Renal cortical epithelial cell (primary cell): ENCODE measurements at regions not wholly inside any gene's neighbourhood (a gene's known extent, or its start where the extent isn't known, plus 50 kb on each side); places are given as distances from the start of the nearest gene placed in this dataset.
"Not testable (repeated sequence)": the region's sequence is repeated elsewhere in the genome, so short reads cannot be mapped to it uniquely, and the experiment has no call there.

Experiments
- DNase-seq: peaks from one replicate; pipeline ENCODE4 v3.0.0-alpha.2; 2011; ENCODE audit warnings: low read depth

- DNase-seq = not testable (repeated sequence)
These were observed 182.4 kb upstream of the ZNF469 start for GRCh38 chr16:88200154-88200895.

GRCh38 chr16:88200896-88201185, 181.9 kb upstream of the ZNF469 start:
- no peak for DNase-seq

DNA sequence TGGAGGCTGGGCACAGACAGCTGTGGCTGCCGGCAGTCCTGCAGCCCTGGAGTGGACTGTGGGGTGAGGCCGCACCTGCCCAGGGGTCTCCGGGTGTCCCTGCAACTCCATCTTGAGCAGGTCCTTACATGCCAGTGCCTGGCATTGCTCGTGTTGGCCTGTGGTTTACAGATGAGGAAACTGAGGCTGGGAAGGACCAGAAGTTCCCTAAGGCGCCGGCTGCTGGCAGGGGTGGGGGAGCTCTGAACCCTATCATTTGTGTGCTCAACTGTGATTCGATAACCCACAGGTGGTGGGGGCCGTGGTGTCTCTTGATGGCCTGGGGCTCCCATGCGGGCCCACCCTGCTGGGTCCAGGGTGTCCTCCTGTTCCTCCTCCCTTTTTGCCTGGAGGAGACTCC, 181.1 kb upstream of the ZNF469 start:
- DNase-seq = not testable (repeated sequence)

DNA sequence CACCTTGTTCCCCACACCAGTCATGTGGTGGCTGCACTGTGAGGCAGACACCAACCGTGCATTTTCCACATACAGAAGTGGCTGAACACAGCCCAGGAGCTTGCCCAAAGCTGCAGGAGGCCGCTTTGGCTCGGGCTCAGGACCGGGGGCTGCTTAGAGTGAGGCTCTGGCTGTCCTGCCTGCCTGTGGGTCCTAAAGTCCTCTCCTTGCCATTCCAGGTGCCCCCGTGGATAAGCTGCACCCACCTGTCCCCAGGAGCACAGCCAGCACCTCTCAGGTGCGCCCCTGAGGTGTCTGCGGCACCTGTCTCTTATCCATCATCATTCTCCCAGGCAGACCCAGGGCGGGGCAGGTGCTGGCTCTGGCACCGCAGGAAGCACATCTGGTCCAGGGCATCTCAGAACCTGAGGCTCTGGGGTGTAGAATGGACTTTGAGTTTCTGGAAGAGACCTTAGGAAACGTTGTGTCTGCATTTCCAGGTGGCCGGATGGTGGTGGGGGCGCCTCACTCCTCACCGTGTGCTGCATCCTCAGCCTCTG, 180.5 kb upstream of the ZNF469 start:
- DNase-seq = no peak

GRCh38 chr16:88202856-88203681, 179.7 kb upstream of the ZNF469 start:
- DNase-seq = not testable (repeated sequence)

DNA sequence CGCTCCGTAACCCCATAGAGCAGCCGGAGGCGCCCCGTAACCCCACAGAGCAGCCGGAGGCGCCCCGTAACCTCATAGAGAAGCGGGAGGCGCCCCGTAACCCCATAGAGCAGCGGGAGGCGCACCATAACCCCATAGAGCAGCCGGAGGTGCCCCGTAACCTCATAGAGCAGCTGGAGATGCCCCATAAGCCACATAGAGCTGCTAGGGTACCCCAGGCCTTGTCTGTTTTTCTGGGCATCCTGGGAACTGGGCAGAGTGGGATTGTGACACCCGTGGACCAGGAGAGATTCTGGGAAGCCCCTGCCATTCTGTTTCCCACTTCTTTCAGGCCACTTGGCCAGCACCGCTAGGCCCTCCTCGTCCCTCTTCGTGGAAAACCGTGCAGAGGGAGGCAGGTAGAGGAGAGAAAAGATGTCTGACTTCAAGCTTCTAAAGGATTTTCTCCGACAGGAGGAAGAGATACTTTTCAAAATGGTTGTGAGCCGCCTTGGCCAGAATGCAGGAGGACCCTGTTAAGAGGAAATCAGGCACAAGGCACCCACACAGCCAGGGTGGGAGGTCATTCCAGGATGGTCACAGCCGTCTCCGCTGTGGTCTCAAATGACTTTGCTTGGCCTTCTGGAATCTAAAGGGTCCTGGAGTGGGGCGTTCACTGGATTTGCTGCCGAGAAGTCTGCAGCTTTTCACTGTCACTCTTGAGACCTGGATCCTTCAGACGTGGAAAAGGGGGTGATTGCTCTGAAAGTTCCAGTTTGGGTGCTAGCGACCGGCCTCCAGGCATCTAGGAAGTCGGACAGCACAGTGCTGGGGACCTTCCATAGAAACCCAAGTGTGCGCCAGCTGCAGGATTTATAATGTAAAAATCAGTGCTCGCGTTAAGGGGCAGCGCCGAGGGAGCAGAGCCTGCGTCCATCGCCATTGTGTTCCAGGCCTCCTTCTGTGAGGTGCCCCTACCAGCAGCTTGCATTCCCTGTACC, 178.3 kb upstream of the ZNF469 start:
- DNase-seq = not testable (repeated sequence)

DNA sequence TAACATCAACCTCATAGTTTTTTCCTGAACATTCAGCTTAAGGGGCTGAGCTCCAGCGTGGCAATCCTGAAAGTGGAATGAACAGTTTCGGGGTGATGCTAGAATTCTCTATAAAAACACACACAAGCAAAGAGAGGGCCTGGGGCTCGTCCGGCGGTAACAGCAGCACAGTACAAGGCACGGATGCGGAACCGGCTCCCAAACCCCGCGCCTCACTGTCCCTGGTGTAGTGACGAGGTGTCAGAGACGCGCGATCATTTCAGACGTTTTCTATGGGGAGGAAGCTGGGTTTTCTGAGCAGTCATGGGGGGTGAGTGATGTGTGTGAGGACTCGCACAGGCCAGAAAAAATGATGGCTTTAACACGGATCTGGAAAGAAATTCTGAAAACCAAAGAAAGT, 177.3 kb upstream of the ZNF469 start:
- DNase-seq = not testable (repeated sequence)

- DNase-seq = not testable (repeated sequence)
These were observed 176.8 kb upstream of the ZNF469 start for GRCh38 chr16:88206006-88206405.

DNA sequence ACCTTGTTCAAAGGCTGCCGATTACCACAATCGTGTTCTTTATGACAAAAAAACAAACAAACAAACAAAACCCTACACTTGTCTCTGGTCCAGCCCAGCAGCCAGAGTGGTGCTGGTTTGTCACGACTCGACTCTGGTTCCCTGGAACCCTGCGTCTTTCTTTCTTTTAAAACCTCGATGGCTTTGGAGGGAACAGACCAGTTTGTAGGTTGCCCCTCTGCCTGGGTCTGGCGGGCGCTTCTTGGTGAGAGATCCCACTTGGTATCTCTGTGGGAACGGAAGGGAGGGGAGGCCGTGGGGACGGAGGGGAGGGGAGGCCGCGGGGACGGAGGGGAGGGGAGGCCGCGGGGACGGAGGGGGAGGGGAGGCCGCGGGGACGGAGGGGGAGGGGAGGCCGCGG, 176.2 kb upstream of the ZNF469 start:
- not testable (repeated sequence) for DNase-seq

DNA sequence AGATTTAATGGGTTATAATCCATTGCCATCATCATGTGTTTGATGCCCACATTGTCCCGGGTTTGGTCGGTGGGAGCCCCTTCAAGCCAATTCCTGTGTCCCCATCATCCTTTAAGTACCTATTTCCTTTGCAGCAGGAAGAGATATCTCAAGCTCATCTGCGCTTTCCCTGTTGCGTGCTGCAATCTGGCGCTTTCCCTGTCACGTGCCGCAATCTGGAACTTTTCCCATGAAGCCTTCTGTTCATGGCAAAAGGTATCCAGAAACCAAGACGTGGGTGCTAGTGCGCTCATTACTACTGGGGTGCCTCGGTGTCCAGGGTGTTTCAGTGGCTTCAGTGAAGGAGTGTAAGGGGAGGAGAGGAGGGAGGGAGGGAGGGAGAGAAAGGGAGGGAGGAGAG, 174.6 kb upstream of the ZNF469 start:
- no peak for DNase-seq

- DNase-seq = not testable (repeated sequence)
These were observed 174.0 kb upstream of the ZNF469 start for GRCh38 chr16:88208776-88209175.

DNA sequence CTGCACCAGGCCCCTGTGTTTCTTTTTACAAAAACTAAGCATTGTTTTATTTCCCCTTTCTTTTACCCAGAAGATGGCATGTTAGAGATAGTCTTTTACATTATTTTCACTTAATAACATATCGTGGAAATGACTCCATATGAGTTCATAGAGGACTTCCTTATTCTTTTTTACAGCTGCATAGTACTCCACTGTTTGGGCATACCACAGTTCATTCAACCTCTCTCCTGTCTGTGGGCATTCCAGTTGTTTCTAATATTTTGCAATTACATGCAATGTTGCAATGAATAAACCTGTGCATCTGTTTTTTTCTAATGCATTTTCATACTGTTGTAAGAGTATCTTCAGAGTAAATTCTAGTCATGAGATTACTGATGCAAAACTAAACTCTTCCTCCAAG, 173.2 kb upstream of the ZNF469 start:
- not testable (repeated sequence) for DNase-seq

- DNase-seq = not testable (repeated sequence)
These were observed 168.8 kb upstream of the ZNF469 start for GRCh38 chr16:88213937-88214336.

DNA sequence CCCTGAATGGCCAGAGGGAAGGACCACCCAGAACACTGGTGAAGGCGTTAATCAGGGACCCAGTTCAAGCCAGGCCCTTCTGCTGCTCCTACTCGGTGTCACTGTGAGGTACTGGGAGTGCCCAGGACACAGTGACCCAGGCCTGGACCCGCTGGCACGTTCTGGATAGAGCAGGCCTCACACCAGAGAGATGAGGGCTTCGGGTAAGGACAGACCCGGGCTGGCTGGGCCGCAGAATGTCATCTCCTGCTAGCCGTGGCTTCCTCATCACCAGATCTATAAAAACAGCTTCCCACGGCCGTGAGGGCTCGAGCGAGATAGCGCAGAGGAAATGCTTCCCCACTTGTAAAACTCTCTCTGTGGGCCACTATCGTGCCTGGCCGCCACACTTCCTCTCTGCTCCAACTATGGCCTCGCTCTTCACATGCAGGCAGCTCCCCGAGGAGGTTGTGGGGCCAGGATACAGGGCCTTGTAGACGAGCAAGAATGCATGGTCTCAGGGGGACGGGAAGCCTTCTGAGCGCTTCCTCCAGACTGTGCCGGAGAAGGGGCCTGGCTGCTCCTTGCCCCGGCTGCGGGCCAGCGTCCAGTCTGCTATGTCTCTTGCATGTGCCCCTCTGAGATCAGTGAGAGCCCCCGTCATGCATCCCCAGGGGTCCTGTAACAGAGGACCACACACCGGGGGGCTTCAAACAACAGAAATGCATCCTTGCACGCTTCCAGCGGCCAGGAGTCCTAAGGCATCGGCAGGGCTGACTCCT, 161.6 kb upstream of the ZNF469 start:
- DNase-seq = not testable (repeated sequence)

- not testable (repeated sequence) for DNase-seq
These were observed 159.1 kb upstream of the ZNF469 start for GRCh38 chr16:88223696-88224095.

- DNase-seq = not testable (repeated sequence)
These were observed 158.4 kb upstream of the ZNF469 start for GRCh38 chr16:88224131-88224898.

GRCh38 chr16:88225640-88226230, 157.0 kb upstream of the ZNF469 start:
- not testable (repeated sequence) for DNase-seq

DNA sequence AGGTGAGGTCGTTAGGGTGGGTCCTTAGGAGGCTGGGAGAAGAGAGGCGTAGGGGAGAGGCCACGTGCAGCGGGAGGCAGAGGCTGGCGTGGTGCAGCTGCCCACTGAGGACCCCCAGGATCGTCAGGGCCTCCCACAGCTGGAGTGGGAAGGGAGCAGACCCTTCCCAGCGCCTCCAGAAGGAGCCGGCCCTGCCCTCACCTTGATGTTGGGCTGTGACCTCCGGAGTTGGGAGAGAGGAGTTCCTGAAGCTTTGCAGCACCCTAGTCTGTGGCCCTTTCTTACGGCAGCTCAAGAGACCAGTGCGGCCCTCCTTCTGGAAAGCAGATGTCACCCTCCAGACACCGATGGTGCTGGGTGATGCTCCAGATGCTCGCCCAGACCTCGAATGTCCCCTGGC, 156.5 kb upstream of the ZNF469 start:
- DNase-seq = not testable (repeated sequence)

GRCh38 chr16:88227026-88227721, 155.6 kb upstream of the ZNF469 start:
- DNase-seq = not testable (repeated sequence)
